IMR-90 (cell line): ENCODE measurements at regions not wholly inside any gene's neighbourhood (a gene's known extent, or its start where the extent isn't known, plus 50 kb on each side); places are given as distances from the start of the nearest gene placed in this dataset.

ENCODE experiments used
- ATAC-seq: fragments of 200-7000 bp; cut with Tn5 transposase; 2 replicates; pipeline ENCODE4 v1.9.1; 2020; ENCODE audit warnings: low read depth, mild to moderate bottlenecking, moderate library complexity
- BruUV-seq: library from RNA; stranded (reverse); fragments of 400-500 nt; replicated peaks from 2 replicates; lab custom pipeline; 2021; lab: Mats Ljungman, UMichigan
- CTCF ChIA-PET: fragments of 300-600 bp; formaldehyde crosslinking; extraction: SDS; loops from one replicate; lab custom pipeline; 2021; ENCODE audit warnings: antibody characterized with exemption; lab: Yijun Ruan, JAX
- POLR2A ChIA-PET: fragments of 300-600 bp; sonication (Branson Sonifier 250); formaldehyde crosslinking; loops from one replicate; lab custom pipeline; 2022; ENCODE audit warnings: antibody characterized with exemption; ENCODE audit not compliant: unreplicated experiment; lab: Charles Lee
- DNase-seq: peaks from one replicate; pipeline ENCODE4 v3.0.0; 2013
- H2AFZ ChIP-seq: replicated peaks from 2 replicates; pipeline ENCODE3; 2013; ENCODE audit warnings: low read length, mild to moderate bottlenecking; ENCODE audit not compliant: poor library complexity
- H2AK5ac ChIP-seq: 2 replicates; pipeline ENCODE4 v1.6.1; 2013; ENCODE audit warnings: low read depth, low read length, inconsistent platforms
- H2AK9ac ChIP-seq: replicated peaks from 2 replicates; pipeline ENCODE3; 2013; ENCODE audit warnings: mild to moderate bottlenecking, low read depth, low read length, moderate library complexity; ENCODE audit not compliant: poor library complexity
- H2BK120ac ChIP-seq: 2 replicates; pipeline ENCODE4 v1.6.1; 2013; ENCODE audit warnings: low read depth, low read length, inconsistent platforms
- H2BK15ac ChIP-seq: 3 replicates; pipeline ENCODE4 v1.6.1; 2013; ENCODE audit warnings: low read depth, low read length, inconsistent platforms
- H2BK20ac ChIP-seq: 2 replicates; pipeline ENCODE4 v1.6.1; 2013; ENCODE audit warnings: low read depth, mild to moderate bottlenecking, inconsistent platforms, low read length, moderate library complexity
- H2BK5ac ChIP-seq: 2 replicates; pipeline ENCODE4 v1.6.1; 2013; ENCODE audit warnings: mild to moderate bottlenecking, low read depth, low read length, inconsistent platforms; ENCODE audit not compliant: poor library complexity, severe bottlenecking
- H3K14ac ChIP-seq: replicated peaks from 2 replicates; pipeline ENCODE4 v1.6.1; 2013; ENCODE audit warnings: low read depth, low read length, inconsistent platforms
- H3K18ac ChIP-seq: 2 replicates; pipeline ENCODE4 v1.6.1; 2013; ENCODE audit warnings: low read depth, low read length, control low read depth
- H3K23ac ChIP-seq: 2 replicates; pipeline ENCODE4 v1.6.1; 2013; ENCODE audit warnings: low read depth, low read length, inconsistent platforms
- H3K27ac ChIP-seq: 2 replicates; pipeline ENCODE4 v1.5.1; 2013; ENCODE audit warnings: mild to moderate bottlenecking, control low read depth, low read length; ENCODE audit not compliant: insufficient read depth
- H3K27me3 ChIP-seq: 2 replicates; pipeline ENCODE4 v1.6.1; 2013; ENCODE audit warnings: low read length; ENCODE audit not compliant: control insufficient read depth, insufficient read depth
- H3K36me3 ChIP-seq: 2 replicates; pipeline ENCODE4 v1.6.1; 2013; ENCODE audit warnings: low read length, mixed read lengths; ENCODE audit not compliant: control insufficient read depth, insufficient read depth
- H3K4ac ChIP-seq: 2 replicates; pipeline ENCODE4 v1.6.1; 2013; ENCODE audit warnings: low read depth, low read length, inconsistent platforms
- H3K4me1 ChIP-seq: 2 replicates; pipeline ENCODE4 v1.6.1; 2013; ENCODE audit warnings: low read length, mixed read lengths; ENCODE audit not compliant: control insufficient read depth, insufficient read depth
- H3K4me2 ChIP-seq: 2 replicates; pipeline ENCODE4 v1.6.1; 2013; ENCODE audit warnings: low read depth, mild to moderate bottlenecking, control low read depth, low read length, moderate library complexity
- H3K4me3 ChIP-seq: 2 replicates; pipeline ENCODE4 v1.5.1; 2013; ENCODE audit warnings: low read depth, mild to moderate bottlenecking, control low read depth, low read length, moderate library complexity; ENCODE audit not compliant: insufficient read depth
- H3K56ac ChIP-seq: 2 replicates; pipeline ENCODE4 v1.6.1; 2013; ENCODE audit warnings: low read length, inconsistent platforms; ENCODE audit not compliant: insufficient read depth; ENCODE audit errors: extremely low read depth
- H3K79me1 ChIP-seq, 2 experiments: 2 replicates each; pipeline ENCODE4 v1.6.1; 2013; ENCODE audit warnings: low read length in 2 of 2, inconsistent platforms in 1 of 2, low read depth in 1 of 2
- H3K9ac ChIP-seq: 2 replicates; pipeline ENCODE4 v1.6.1; 2013; ENCODE audit warnings: low read depth, low read length, control low read depth
- H3K9me1 ChIP-seq: 2 replicates; pipeline ENCODE4 v1.6.1; 2013; ENCODE audit warnings: low read length, inconsistent platforms; ENCODE audit not compliant: insufficient read depth
- H3K9me3 ChIP-seq: 2 replicates; pipeline ENCODE4 v1.6.1; 2013; ENCODE audit warnings: low read length; ENCODE audit not compliant: control insufficient read depth, insufficient read depth
- H4K20me1 ChIP-seq: 2 replicates; pipeline ENCODE4 v1.6.1; 2013; ENCODE audit warnings: low read length, inconsistent platforms; ENCODE audit not compliant: insufficient read depth
- H4K5ac ChIP-seq: 2 replicates; pipeline ENCODE4 v1.6.1; 2013; ENCODE audit warnings: mild to moderate bottlenecking, low read depth, low read length, control low read depth
- H4K8ac ChIP-seq, 2 experiments: 2 replicates each; pipeline ENCODE4 v1.6.1; 2013; ENCODE audit warnings: low read depth in 2 of 2, low read length in 2 of 2, control low read depth in 1 of 2, inconsistent platforms in 1 of 2
- H4K91ac ChIP-seq: 2 replicates; pipeline ENCODE4 v1.6.1; 2013; ENCODE audit warnings: low read depth, low read length, inconsistent platforms; ENCODE audit not compliant: insufficient read depth
- BHLHE40 ChIP-seq: fragments of 150-350 bp; IDR thresholded peaks from 2 replicates; pipeline ENCODE4 v1.6.1; 2016; ENCODE audit warnings: mild to moderate bottlenecking, low read depth, low read length
- CHD1 ChIP-seq: IDR thresholded peaks from 2 replicates; pipeline ENCODE4 v1.6.1; 2012; ENCODE audit warnings: low read depth, low read length, improper control_type of control experiment
- CTCF ChIP-seq: conservative IDR thresholded peaks from 2 replicates; pipeline ENCODE4 v1.5.1; 2012; ENCODE audit warnings: mild to moderate bottlenecking, low read depth, low read length, improper control_type of control experiment
- ELK1 ChIP-seq: fragments of 150-350 bp; IDR thresholded peaks from 2 replicates; pipeline ENCODE4 v1.6.1; 2016; ENCODE audit warnings: low read depth, mild to moderate bottlenecking, low read length, moderate library complexity, borderline replicate concordance
- FOS ChIP-seq: fragments of 150-350 bp; IDR thresholded peaks from 2 replicates; pipeline ENCODE4 v1.6.1; 2016; ENCODE audit warnings: low read depth, low read length
- MAZ ChIP-seq: IDR thresholded peaks from 2 replicates; pipeline ENCODE4 v1.6.1; 2012; ENCODE audit warnings: low read depth, mild to moderate bottlenecking, low read length, improper control_type of control experiment, moderate library complexity, borderline replicate concordance
- POLR2A ChIP-seq: IDR thresholded peaks from 2 replicates; pipeline ENCODE4 v1.6.1; 2012; ENCODE audit warnings: mild to moderate bottlenecking, low read depth, low read length
- RAD21 ChIP-seq: IDR thresholded peaks from 2 replicates; pipeline ENCODE4 v1.6.1; 2012; ENCODE audit warnings: low read length, improper control_type of control experiment
- RCOR1 ChIP-seq: IDR thresholded peaks from 2 replicates; pipeline ENCODE4 v1.6.1; 2012; ENCODE audit warnings: mild to moderate bottlenecking, low read length, improper control_type of control experiment; ENCODE audit not compliant: insufficient replicate concordance
- RFX5 ChIP-seq: IDR thresholded peaks from 2 replicates; pipeline ENCODE4 v1.8.0; 2012; ENCODE audit warnings: low read depth, mild to moderate bottlenecking, low read length, moderate library complexity
- SMC3 ChIP-seq: fragments of 150-350 bp; IDR thresholded peaks from 2 replicates; pipeline ENCODE4 v1.6.1; 2016; ENCODE audit warnings: low read depth, mild to moderate bottlenecking, antibody characterized with exemption, low read length, moderate library complexity
- USF2 ChIP-seq: fragments of 150-350 bp; IDR thresholded peaks from 2 replicates; pipeline ENCODE4 v1.6.1; 2017; ENCODE audit warnings: mild to moderate bottlenecking, antibody characterized with exemption, low read length, low read depth
- WGBS, 2 experiments: methylation state at CpG; one replicate each; pipeline versions ENCODE4 v1.1.5 to v1.1.7; 2013; ENCODE audit warnings: missing lambda C conversion rate in 2 of 2; ENCODE audit not compliant: insufficient read length in 1 of 2; ENCODE audit errors: extremely low coverage in 2 of 2; 5-methylcytosine and 5-hydroxymethylcytosine counted together
- dilution Hi-C: fragments of 300-500 bp; cut with HindIII; formaldehyde crosslinking; loops from one replicate; pipeline ENCODE4 v1.14.3; 2018; ENCODE audit warnings: low sequenced_read_pairs; ENCODE audit not compliant: unreplicated experiment
- in situ Hi-C: fragments of 300-500 bp; cut with MboI; formaldehyde crosslinking; loops from 3 replicates; pipeline ENCODE4 v1.14.3; 2019; ENCODE audit warnings: low sequenced_read_pairs, inconsistent platforms, mixed read lengths
- intact Hi-C: fragments of 100-400 bp; cut with micrococcal nuclease; formaldehyde crosslinking; loops from 2 replicates; pipeline ENCODE4 v1.10.0; 2022

- Histone ChIP-seq H3K36me3 (no peaks in the 10 kb centered on the region), H2AFZ (no peak overlapping the region), H2AK5ac (no peak overlapping the region), H4K8ac (no peak overlapping the region), H2AK9ac (no peak overlapping the region), H3K23ac (no peak overlapping the region), H2BK5ac (no peak overlapping the region), H3K9me1 (no peaks in the 10 kb centered on the region), H3K56ac (no peak overlapping the region), H3K9ac (no peak overlapping the region), H4K20me1 (no peaks in the 10 kb centered on the region), H2BK15ac (no peak overlapping the region), H3K27me3 (no peaks in the 10 kb centered on the region), H3K18ac (no peak overlapping the region), H3K4me3 (no peak overlapping the region), H3K14ac (no peak overlapping the region), H2BK20ac (no peak overlapping the region), H2BK120ac (no peak overlapping the region), H4K91ac (no peak overlapping the region), H3K4me1 (no peaks in the 10 kb centered on the region), H3K79me1 (no peaks in the 10 kb centered on the region), H4K5ac (no peak overlapping the region), H3K9me3 (0 out of 2 replicates have a peak, but pooled peaks cover 2% of the 10 kb centered on the region), H3K4me2 (no peak overlapping the region), H3K4ac (no peak overlapping the region), H3K27ac (no peak overlapping the region)
- intact Hi-C loops (no loop called here), dilution Hi-C loops (no loop called here), in situ Hi-C loops (no loop called here)
- no TSS peak for BruUV-seq
- ATAC-seq (no peak), DNase-seq (no peak)
- TF ChIP-seq RFX5, result no peak
- no peak for TF ChIP-seq CHD1
- no peak for TF ChIP-seq RAD21
- TF ChIP-seq ELK1, result no peak
- no peak for TF ChIP-seq SMC3
- TF ChIP-seq RCOR1, result no peak
- TF ChIP-seq FOS, result no peak
- no peak for TF ChIP-seq POLR2A
- TF ChIP-seq USF2, result no peak
- TF ChIP-seq MAZ, result no peak
- TF ChIP-seq CTCF, result no peak
- no peak for TF ChIP-seq BHLHE40
- 76% methylated on average over 3 of the region's 4 CpGs; no CpG with 5 or more reads in 1 of the 2 experiments for WGBS, 2 experiments
- ChIA-PET CTCF (no interaction called here), POLR2A (no interaction called here)
Measured at GRCh38 chr5:158611581-158611980, 488.1 kb downstream of the EBF1 start.
